Fibroblast of mammary gland (primary cell): ENCODE measurements at regions not wholly inside any gene's neighbourhood (a gene's known extent, or its start where the extent isn't known, plus 50 kb on each side); places are given as distances from the start of the nearest gene placed in this dataset.

ENCODE experiments used
- DNase-seq: peaks from one replicate; pipeline ENCODE4 v3.0.0-alpha.2; 2010; ENCODE audit warnings: low read depth
- H3K4me3 ChIP-seq: 2 replicates; pipeline ENCODE4 v1.5.1; 2011; ENCODE audit warnings: low read depth, mild to moderate bottlenecking, low read length, moderate library complexity; ENCODE audit not compliant: control insufficient read depth
- CTCF ChIP-seq: conservative IDR thresholded peaks from 2 replicates; pipeline ENCODE4 v1.5.1; 2011; ENCODE audit warnings: low read depth, low read length, inconsistent platforms; ENCODE audit not compliant: control insufficient read depth, insufficient read depth

GRCh38 chr12:128069359-128069997 lies 197.5 kb upstream of the TMEM132C start:
- peak; percentile 76 for TF ChIP-seq CTCF
- no peak overlapping the region for H3K4me3 ChIP-seq
- peak; percentile 47 for DNase-seq

- no peak for DNase-seq
- no peak overlapping the region for H3K4me3 ChIP-seq
- TF ChIP-seq CTCF = no peak
Observed at GRCh38 chr12:128073937-128074336, 193.0 kb upstream of the TMEM132C start.

- no peak for DNase-seq
- no peak for TF ChIP-seq CTCF
- H3K4me3 ChIP-seq = no peak overlapping the region
Observed at GRCh38 chr12:128075332-128075731, 191.6 kb upstream of the TMEM132C start.

- H3K4me3 ChIP-seq = no peak overlapping the region
- TF ChIP-seq CTCF = no peak
- DNase-seq = peak; percentile 70
Observed at GRCh38 chr12:128076188-128076587, 190.8 kb upstream of the TMEM132C start.

- no peak overlapping the region for H3K4me3 ChIP-seq
- no peak for DNase-seq
- no peak for TF ChIP-seq CTCF
Observed at GRCh38 chr12:128077211-128077916, 189.6 kb upstream of the TMEM132C start.

- DNase-seq = no peak
- H3K4me3 ChIP-seq = no peak overlapping the region
- no peak for TF ChIP-seq CTCF
Observed at GRCh38 chr12:128077917-128078298, 189.1 kb upstream of the TMEM132C start.
